OCI-LY1 (cell line): ENCODE measurements at regions not wholly inside any gene's neighbourhood (a gene's known extent, or its start where the extent isn't known, plus 50 kb on each side); places are given as distances from the start of the nearest gene placed in this dataset.

ENCODE experiments used
- H2AFZ ChIP-seq: fragments of 200-600 bp; sonication (generic), shearing (Covaris generic); 2 replicates; pipeline ENCODE4 v1.6.0; 2014; ENCODE audit warnings: antibody characterized with exemption, mild to moderate bottlenecking, low read length
- H3F3A ChIP-seq: fragments of 200-600 bp; sonication (generic), shearing (Covaris generic); 2 replicates; pipeline ENCODE4 v1.6.0; 2014; ENCODE audit warnings: mild to moderate bottlenecking, antibody characterized with exemption, low read length, moderate library complexity; ENCODE audit not compliant: insufficient read depth
- H3K27ac ChIP-seq: fragments of 200-600 bp; sonication (generic); 2 replicates; pipeline ENCODE4 v1.5.1; 2014; ENCODE audit warnings: low read length, mixed run types, mild to moderate bottlenecking, low read depth; ENCODE audit not compliant: poor library complexity, severe bottlenecking
- H3K27me3 ChIP-seq: fragments of 200-600 bp; sonication (generic); 2 replicates; pipeline ENCODE4 v1.6.0; 2014; ENCODE audit warnings: antibody characterized with exemption, mild to moderate bottlenecking, low read length, moderate library complexity; ENCODE audit not compliant: insufficient read depth
- H3K36me3 ChIP-seq: fragments of 200-600 bp; sonication (generic); 2 replicates; pipeline ENCODE4 v1.6.1; 2014; ENCODE audit warnings: mild to moderate bottlenecking, antibody characterized with exemption, low read length, moderate library complexity, mixed read lengths; ENCODE audit not compliant: insufficient read depth
- H3K4me1 ChIP-seq: fragments of 200-600 bp; sonication (generic); 2 replicates; pipeline ENCODE4 v1.5.1; 2014; ENCODE audit warnings: mild to moderate bottlenecking, low read length, moderate library complexity; ENCODE audit not compliant: insufficient read depth, severe bottlenecking
- H3K4me2 ChIP-seq: fragments of 200-600 bp; sonication (generic), shearing (Covaris generic); 2 replicates; pipeline ENCODE4 v1.6.1; 2014; ENCODE audit warnings: low read length
- H3K4me3 ChIP-seq: fragments of 200-600 bp; sonication (generic); 2 replicates; pipeline ENCODE4 v1.5.1; 2014; ENCODE audit warnings: low read length, low read depth, mild to moderate bottlenecking, mixed read lengths; ENCODE audit not compliant: poor library complexity, severe bottlenecking
- H3K79me2 ChIP-seq: fragments of 200-600 bp; shearing (Covaris generic); 2 replicates; pipeline ENCODE4 v1.6.1; 2016; ENCODE audit warnings: mixed run types, low read length, mixed read lengths; ENCODE audit not compliant: insufficient read depth
- H3K9ac ChIP-seq: fragments of 200-600 bp; sonication (generic), shearing (Covaris generic); 2 replicates; pipeline ENCODE4 v1.6.1; 2014; ENCODE audit warnings: mild to moderate bottlenecking, low read length, mixed read lengths
- H3K9me2 ChIP-seq: fragments of 200-600 bp; sonication (generic), shearing (Covaris generic); 2 replicates; pipeline ENCODE4 v1.6.1; 2014; ENCODE audit warnings: low read depth, mild to moderate bottlenecking, low read length, mixed read lengths
- H3K9me3 ChIP-seq: fragments of 200-600 bp; shearing (Covaris generic); 2 replicates; pipeline ENCODE4 v1.6.1; 2014; ENCODE audit warnings: low read length, mixed read lengths
- H4K20me1 ChIP-seq: fragments of 200-600 bp; sonication (generic), shearing (Covaris generic); 2 replicates; pipeline ENCODE4 v1.6.0; 2016; ENCODE audit warnings: mild to moderate bottlenecking, low read length; ENCODE audit not compliant: insufficient read depth
- EZH2 ChIP-seq: fragments of 200-600 bp; sonication (generic), shearing (Covaris generic); IDR thresholded peaks from 2 replicates; pipeline ENCODE4 v1.8.0; 2017; ENCODE audit warnings: borderline replicate concordance, mixed run types, mild to moderate bottlenecking, antibody characterized with exemption, low read length, moderate library complexity, mixed read lengths
- TF ChIP-seq, protein P1 (sequence below): fragments of 200-600 bp; sonication (generic), shearing (Covaris generic); IDR thresholded peaks from 2 replicates; pipeline ENCODE4 v1.5.1; 2017; ENCODE audit warnings: mild to moderate bottlenecking, antibody characterized with exemption, low read length, moderate library complexity, mixed read lengths

DNA sequence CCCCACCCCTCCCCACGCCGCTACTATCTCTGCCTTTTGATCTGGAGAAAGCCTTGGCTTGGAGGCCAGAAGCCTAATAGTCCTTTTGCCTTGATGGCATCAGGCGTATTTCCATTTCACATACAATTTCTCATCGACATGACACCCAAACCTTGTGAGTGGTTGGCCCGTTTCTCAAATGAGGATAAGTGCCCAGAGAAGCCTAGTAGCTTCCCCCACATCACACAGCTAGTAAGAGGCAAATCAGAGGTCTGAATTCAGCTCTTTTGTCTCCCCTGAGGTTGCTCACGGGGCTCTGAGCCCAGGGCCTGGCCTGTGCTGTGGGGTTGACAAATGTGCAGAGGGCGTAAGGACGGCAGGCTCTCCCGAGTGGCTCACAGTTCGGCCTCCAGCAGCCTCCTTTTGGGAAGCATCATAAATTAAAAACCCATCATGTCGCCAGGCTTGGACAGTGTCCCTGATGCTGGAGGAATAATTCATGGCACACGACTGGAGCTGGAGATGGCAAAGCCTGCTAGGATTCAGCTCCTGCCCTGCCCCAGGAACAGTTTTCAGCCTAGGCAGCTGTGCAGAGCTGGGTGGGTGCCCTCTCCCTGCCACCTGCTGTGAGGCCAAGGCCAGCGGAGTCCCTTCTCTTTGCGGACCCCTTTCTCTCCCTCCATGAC lies 263.8 kb downstream of the NSG2 start:
- no peaks in the 10 kb centered on the region for H3K79me2 ChIP-seq
- H3K9me2 ChIP-seq = no peaks in the 10 kb centered on the region
- no peaks in the 10 kb centered on the region for H3K4me1 ChIP-seq
- no peaks in the 10 kb centered on the region for H3F3A ChIP-seq
- no peak overlapping the region for H3K27ac ChIP-seq
- H3K4me3 ChIP-seq = no peak overlapping the region
- no peaks in the 10 kb centered on the region for H4K20me1 ChIP-seq
- H3K9me3 ChIP-seq = no peaks in the 10 kb centered on the region
- H3K36me3 ChIP-seq = no peaks in the 10 kb centered on the region
- no peak overlapping the region for H3K9ac ChIP-seq
- no peak overlapping the region for H3K4me2 ChIP-seq
- TF ChIP-seq, protein P1, sequence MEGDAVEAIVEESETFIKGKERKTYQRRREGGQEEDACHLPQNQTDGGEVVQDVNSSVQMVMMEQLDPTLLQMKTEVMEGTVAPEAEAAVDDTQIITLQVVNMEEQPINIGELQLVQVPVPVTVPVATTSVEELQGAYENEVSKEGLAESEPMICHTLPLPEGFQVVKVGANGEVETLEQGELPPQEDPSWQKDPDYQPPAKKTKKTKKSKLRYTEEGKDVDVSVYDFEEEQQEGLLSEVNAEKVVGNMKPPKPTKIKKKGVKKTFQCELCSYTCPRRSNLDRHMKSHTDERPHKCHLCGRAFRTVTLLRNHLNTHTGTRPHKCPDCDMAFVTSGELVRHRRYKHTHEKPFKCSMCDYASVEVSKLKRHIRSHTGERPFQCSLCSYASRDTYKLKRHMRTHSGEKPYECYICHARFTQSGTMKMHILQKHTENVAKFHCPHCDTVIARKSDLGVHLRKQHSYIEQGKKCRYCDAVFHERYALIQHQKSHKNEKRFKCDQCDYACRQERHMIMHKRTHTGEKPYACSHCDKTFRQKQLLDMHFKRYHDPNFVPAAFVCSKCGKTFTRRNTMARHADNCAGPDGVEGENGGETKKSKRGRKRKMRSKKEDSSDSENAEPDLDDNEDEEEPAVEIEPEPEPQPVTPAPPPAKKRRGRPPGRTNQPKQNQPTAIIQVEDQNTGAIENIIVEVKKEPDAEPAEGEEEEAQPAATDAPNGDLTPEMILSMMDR = no peak
- no peak for TF ChIP-seq EZH2
- H3K27me3 ChIP-seq = peaks cover 6% of the 10 kb centered on the region; the same call in 1 of the 2 replicates
- no peak overlapping the region for H2AFZ ChIP-seq

DNA sequence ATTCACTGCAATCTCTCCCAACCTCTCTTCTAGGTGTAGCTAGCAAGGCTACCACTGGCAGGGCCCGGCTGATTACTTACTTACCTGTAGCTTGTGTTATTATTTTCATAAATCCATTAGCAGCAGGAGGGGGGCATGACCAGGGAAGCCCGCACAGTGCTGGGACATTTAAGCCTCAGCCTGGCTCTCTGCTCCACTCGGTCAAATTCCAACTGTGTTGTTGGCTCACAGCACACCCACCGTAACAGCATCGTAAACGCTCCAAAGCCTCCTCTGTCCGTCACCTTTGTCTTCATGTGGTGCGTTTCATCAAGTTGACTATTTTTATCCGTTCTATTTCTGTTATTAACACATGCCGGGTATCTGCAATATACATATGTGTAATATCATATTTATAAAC lies 264.7 kb downstream of the NSG2 start:
- Histone ChIP-seq H3K9me2 (no peaks in the 10 kb centered on the region), H3K27ac (no peak overlapping the region), H3K9ac (no peak overlapping the region), H3F3A (no peaks in the 10 kb centered on the region), H3K27me3 (peaks cover 6% of the 10 kb centered on the region; the same call in 1 of the 2 replicates), H3K4me1 (no peaks in the 10 kb centered on the region), H2AFZ (no peak overlapping the region), H4K20me1 (no peaks in the 10 kb centered on the region), H3K79me2 (no peaks in the 10 kb centered on the region), H3K4me2 (no peak overlapping the region), H3K36me3 (no peaks in the 10 kb centered on the region), H3K9me3 (no peaks in the 10 kb centered on the region), H3K4me3 (no peak overlapping the region)
- TF ChIP-seq EZH2 = no peak
- TF ChIP-seq, protein P1 = no peak

DNA sequence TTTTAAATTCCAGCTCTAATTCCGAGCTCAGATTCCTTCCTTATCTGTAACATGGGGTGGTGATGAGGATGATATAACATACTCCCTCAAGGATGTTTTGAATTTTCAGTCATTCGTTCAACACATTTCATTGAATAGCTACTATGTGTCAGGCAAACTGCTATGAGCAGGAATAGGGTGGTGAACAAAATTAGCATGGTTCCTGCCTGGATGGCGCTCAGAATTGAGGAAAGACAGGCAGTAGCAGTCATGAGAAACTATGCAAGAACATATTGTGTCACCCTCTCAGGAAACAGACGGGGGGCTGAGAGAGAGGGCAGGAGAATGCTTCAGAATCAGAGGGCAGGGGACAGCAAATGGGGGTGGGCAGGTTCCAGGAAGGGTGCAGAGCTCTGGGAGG lies 265.2 kb downstream of the NSG2 start:
- H3K4me2 ChIP-seq = no peak overlapping the region
- no peaks in the 10 kb centered on the region for H3F3A ChIP-seq
- TF ChIP-seq EZH2 = no peak
- TF ChIP-seq, protein P1 = no peak
- H3K9ac ChIP-seq = no peak overlapping the region
- H4K20me1 ChIP-seq = no peaks in the 10 kb centered on the region
- H3K27ac ChIP-seq = no peak overlapping the region
- H3K4me1 ChIP-seq = no peaks in the 10 kb centered on the region
- H3K9me3 ChIP-seq = no peaks in the 10 kb centered on the region
- peaks cover 6% of the 10 kb centered on the region; the same call in 1 of the 2 replicates for H3K27me3 ChIP-seq
- H3K36me3 ChIP-seq = no peaks in the 10 kb centered on the region
- no peak overlapping the region for H2AFZ ChIP-seq
- no peaks in the 10 kb centered on the region for H3K9me2 ChIP-seq
- H3K79me2 ChIP-seq = no peaks in the 10 kb centered on the region
- H3K4me3 ChIP-seq = no peak overlapping the region
